OCI-LY7 (cell line): ENCODE measurements at regions not wholly inside any gene's neighbourhood (a gene's known extent, or its start where the extent isn't known, plus 50 kb on each side); places are given as distances from the start of the nearest gene placed in this dataset.

ENCODE experiments used
- EZH2phosphoT487 ChIP-seq: fragments of 200-600 bp; sonication (generic); IDR thresholded peaks from 2 replicates; pipeline ENCODE4 v1.6.1; 2018; ENCODE audit warnings: low read depth, borderline replicate concordance, mild to moderate bottlenecking, mixed run types, antibody characterized with exemption, low read length, moderate library complexity, mixed read lengths
- TF ChIP-seq, protein P1 (sequence below): fragments of 200-600 bp; sonication (generic); conservative IDR thresholded peaks from 2 replicates; pipeline ENCODE4 v1.5.1; 2014; ENCODE audit warnings: mild to moderate bottlenecking, antibody characterized with exemption, low read length, moderate library complexity, mixed read lengths

DNA sequence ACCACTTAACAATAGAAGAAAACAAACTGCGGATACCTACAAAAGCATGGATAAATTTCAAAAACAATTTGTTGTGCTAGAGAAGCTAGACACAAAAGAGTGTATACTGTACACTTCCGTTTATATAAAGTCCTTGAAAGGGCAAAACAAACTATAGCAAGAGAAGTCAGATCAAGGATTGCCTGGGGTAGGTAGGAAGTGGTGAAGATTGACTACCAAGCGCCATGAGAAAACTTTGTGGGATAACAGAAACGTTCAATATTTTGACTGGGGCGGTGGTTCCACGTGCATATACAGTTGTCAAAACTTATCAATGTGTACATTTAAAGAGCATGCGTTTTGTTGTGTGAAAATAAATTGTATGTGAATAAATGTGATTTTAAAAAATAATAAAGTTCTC lies 55.6 kb upstream of the CCL2 start:
- no peak for TF ChIP-seq EZH2phosphoT487
- TF ChIP-seq, protein P1, sequence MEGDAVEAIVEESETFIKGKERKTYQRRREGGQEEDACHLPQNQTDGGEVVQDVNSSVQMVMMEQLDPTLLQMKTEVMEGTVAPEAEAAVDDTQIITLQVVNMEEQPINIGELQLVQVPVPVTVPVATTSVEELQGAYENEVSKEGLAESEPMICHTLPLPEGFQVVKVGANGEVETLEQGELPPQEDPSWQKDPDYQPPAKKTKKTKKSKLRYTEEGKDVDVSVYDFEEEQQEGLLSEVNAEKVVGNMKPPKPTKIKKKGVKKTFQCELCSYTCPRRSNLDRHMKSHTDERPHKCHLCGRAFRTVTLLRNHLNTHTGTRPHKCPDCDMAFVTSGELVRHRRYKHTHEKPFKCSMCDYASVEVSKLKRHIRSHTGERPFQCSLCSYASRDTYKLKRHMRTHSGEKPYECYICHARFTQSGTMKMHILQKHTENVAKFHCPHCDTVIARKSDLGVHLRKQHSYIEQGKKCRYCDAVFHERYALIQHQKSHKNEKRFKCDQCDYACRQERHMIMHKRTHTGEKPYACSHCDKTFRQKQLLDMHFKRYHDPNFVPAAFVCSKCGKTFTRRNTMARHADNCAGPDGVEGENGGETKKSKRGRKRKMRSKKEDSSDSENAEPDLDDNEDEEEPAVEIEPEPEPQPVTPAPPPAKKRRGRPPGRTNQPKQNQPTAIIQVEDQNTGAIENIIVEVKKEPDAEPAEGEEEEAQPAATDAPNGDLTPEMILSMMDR, result no peak
